Thoracic aorta (tissue), 2 donors: ENCODE measurements at regions not wholly inside any gene's neighbourhood (a gene's known extent, or its start where the extent isn't known, plus 50 kb on each side); places are given as distances from the start of the nearest gene placed in this dataset.

Source experiments
- ATAC-seq: fragments of 150-250 bp; one replicate; pipeline ENCODE4 v1.8.0; 2017; ENCODE audit warnings: low read depth; ENCODE audit not compliant: insufficient number of reproducible peaks, low FRiP score
- DNase-seq: peaks from one replicate; pipeline ENCODE4 v3.0.0-alpha.2; 2020; ENCODE audit warnings: low spot score
- H3K27ac ChIP-seq, 2 donors: fragments of 200-600 bp; sonication (generic); 1 replicate in 1 of 2; 2 replicates in 1 of 2; pipeline ENCODE4 v1.5.1; 2016; ENCODE audit warnings: mild to moderate bottlenecking in 2 of 2, moderate library complexity in 2 of 2
- H3K27me3 ChIP-seq: fragments of 200-600 bp; sonication (generic); replicated peaks from 2 replicates; pipeline ENCODE4 v1.6.0; 2016; ENCODE audit warnings: mild to moderate bottlenecking; ENCODE audit not compliant: insufficient read depth
- H3K36me3 ChIP-seq: fragments of 200-600 bp; sonication (generic); one replicate; pipeline ENCODE4 v1.5.1; 2016
- H3K4me1 ChIP-seq, 2 donors: fragments of 200-600 bp; sonication (generic); 1 replicate in 1 of 2; 2 replicates in 1 of 2; pipeline versions ENCODE4 v1.5.1 to v1.6.0; 2016; ENCODE audit warnings: low read depth in 2 of 2, mild to moderate bottlenecking in 1 of 2; ENCODE audit not compliant: control insufficient read depth in 1 of 2
- H3K4me3 ChIP-seq: fragments of 200-600 bp; sonication (generic); 2 replicates; pipeline ENCODE4 v1.5.1; 2016; ENCODE audit warnings: mild to moderate bottlenecking
- H3K9me3 ChIP-seq: fragments of 200-600 bp; sonication (generic); 2 replicates; pipeline ENCODE4 v1.5.1; 2016
- TF ChIP-seq, protein P1 (sequence below): fragments of 200-600 bp; sonication (generic); IDR thresholded peaks from one replicate; pipeline ENCODE4 v1.5.1; 2019; ENCODE audit warnings: antibody characterized with exemption

DNA sequence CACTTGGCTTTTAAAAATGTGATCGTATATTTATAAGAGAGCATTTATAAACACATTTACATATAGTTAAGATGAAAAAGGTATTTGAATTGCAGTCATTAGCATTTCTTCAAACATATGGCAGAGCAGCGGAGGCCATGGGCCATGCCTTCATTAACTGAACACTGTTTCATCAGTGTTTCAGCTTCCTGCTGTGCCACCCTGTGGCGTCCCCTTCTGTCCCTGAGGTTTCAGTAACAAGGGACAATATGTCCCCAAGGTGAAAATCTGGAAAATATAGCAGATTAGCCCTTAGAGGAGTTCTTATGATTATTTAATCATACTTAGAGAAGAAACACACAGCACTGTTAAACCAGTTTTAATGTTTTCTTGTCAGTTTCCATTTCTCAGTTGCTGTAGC, 577.8 kb downstream of the ETV1 start:
- ATAC-seq (no peak), DNase-seq (no peak)
- H3K27ac ChIP-seq: no peak overlapping the region
- TF ChIP-seq, protein P1, sequence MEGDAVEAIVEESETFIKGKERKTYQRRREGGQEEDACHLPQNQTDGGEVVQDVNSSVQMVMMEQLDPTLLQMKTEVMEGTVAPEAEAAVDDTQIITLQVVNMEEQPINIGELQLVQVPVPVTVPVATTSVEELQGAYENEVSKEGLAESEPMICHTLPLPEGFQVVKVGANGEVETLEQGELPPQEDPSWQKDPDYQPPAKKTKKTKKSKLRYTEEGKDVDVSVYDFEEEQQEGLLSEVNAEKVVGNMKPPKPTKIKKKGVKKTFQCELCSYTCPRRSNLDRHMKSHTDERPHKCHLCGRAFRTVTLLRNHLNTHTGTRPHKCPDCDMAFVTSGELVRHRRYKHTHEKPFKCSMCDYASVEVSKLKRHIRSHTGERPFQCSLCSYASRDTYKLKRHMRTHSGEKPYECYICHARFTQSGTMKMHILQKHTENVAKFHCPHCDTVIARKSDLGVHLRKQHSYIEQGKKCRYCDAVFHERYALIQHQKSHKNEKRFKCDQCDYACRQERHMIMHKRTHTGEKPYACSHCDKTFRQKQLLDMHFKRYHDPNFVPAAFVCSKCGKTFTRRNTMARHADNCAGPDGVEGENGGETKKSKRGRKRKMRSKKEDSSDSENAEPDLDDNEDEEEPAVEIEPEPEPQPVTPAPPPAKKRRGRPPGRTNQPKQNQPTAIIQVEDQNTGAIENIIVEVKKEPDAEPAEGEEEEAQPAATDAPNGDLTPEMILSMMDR: no peak
- no peaks in the 10 kb centered on the region for H3K36me3 ChIP-seq
- H3K27me3 ChIP-seq: no peaks in the 10 kb centered on the region
- H3K9me3 ChIP-seq: no peaks in the 10 kb centered on the region
- H3K4me3 ChIP-seq: no peak overlapping the region
- no peaks in the 10 kb centered on the region for H3K4me1 ChIP-seq

DNA sequence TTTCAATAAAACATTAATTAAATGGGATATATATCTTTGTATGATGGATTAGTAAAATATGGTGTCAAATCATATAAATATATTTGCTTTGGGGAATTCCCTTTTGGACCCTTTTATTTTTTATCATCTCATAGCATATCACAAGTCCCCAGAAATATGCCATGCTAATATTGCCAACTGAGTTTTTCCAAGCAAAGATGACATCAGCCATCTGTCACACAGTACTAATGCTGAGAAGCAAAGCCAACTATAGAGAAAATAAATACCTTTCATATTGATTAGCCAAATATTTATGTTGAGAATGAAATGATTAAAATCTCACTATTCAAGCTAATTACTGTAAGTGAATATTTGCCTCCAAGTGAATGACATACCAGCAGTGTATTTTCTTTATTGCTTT, 575.3 kb downstream of the ETV1 start:
- no peak for ATAC-seq
- TF ChIP-seq, protein P1: no peak
- Histone ChIP-seq H3K27ac (no peak overlapping the region), H3K9me3 (no peaks in the 10 kb centered on the region), H3K4me3 (no peak overlapping the region), H3K36me3 (no peaks in the 10 kb centered on the region), H3K27me3 (no peaks in the 10 kb centered on the region), H3K4me1 (no peaks in the 10 kb centered on the region)
- DNase-seq: no peak

GRCh38 chr7:13414661-13415107, 574.8 kb downstream of the ETV1 start:
- Histone ChIP-seq H3K27ac (no peak overlapping the region), H3K36me3 (no peaks in the 10 kb centered on the region), H3K4me3 (no peak overlapping the region), H3K9me3 (no peaks in the 10 kb centered on the region), H3K4me1 (no peaks in the 10 kb centered on the region), H3K27me3 (no peaks in the 10 kb centered on the region)
- TF ChIP-seq, protein P1: no peak
- ATAC-seq: no peak
- no peak for DNase-seq

DNA sequence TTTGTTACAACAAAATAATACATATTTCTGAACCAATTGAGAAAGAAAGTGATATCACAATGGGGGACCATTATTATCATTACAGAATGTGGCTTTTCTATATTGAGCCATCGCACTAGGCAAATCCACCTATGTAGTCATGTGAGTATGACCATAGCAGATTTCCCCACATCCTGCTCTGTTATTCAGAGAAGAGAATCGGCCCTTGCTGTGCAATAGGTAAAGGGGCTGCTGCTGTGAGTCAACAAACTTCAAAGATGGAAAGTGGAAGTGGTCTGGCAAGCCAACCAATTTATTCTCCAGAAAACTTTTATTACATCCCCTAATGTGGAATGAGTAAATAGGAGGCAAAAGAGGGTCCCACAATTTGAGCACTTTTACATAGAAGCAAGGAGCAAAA, 573.4 kb downstream of the ETV1 start:
- Histone ChIP-seq H3K36me3 (no peaks in the 10 kb centered on the region), H3K4me1 (no peaks in the 10 kb centered on the region), H3K9me3 (no peaks in the 10 kb centered on the region), H3K4me3 (no peak overlapping the region), H3K27ac (no peak overlapping the region), H3K27me3 (no peaks in the 10 kb centered on the region)
- DNase-seq: no peak
- no peak for ATAC-seq
- TF ChIP-seq, protein P1: no peak

GRCh38 chr7:13416544-13416943, 572.9 kb downstream of the ETV1 start:
- ATAC-seq: no peak

More at GRCh38 chr7:13416544-13416943, 572.9 kb downstream of the ETV1 start:
- no peaks in the 10 kb centered on the region for H3K4me1 ChIP-seq
- no peaks in the 10 kb centered on the region for H3K9me3 ChIP-seq
- H3K27ac ChIP-seq: no peak overlapping the region
- TF ChIP-seq, protein P1: no peak
- H3K27me3 ChIP-seq: no peaks in the 10 kb centered on the region
- no peak for DNase-seq
- H3K36me3 ChIP-seq: no peaks in the 10 kb centered on the region
- H3K4me3 ChIP-seq: no peak overlapping the region
